PC-3 (cell line): ENCODE measurements at regions not wholly inside any gene's neighbourhood (a gene's known extent, or its start where the extent isn't known, plus 50 kb on each side); places are given as distances from the start of the nearest gene placed in this dataset.

Source experiments
- EZH2 ChIP-seq: fragments of 300-600 bp; sonication (generic); IDR thresholded peaks from one replicate; pipeline ENCODE4 v1.6.1; 2017; ENCODE audit warnings: antibody characterized with exemption, mild to moderate bottlenecking, low read length; ENCODE audit not compliant: unreplicated experiment
- EZH2phosphoT487 ChIP-seq: fragments of 300-600 bp; sonication (generic); IDR thresholded peaks from 2 replicates; pipeline ENCODE4 v1.6.1; 2018; ENCODE audit warnings: mild to moderate bottlenecking, antibody characterized with exemption, low read length, borderline replicate concordance
- TF ChIP-seq, protein P1 (sequence below): fragments of 300-600 bp; sonication (generic); conservative IDR thresholded peaks from 2 replicates; pipeline ENCODE4 v1.5.1; 2017; ENCODE audit warnings: antibody characterized with exemption, low read depth, mild to moderate bottlenecking, low read length

GRCh38 chr6:79864001-79864400 is 83.4 kb downstream of the ELOVL4 start:
- TF ChIP-seq, protein P1, sequence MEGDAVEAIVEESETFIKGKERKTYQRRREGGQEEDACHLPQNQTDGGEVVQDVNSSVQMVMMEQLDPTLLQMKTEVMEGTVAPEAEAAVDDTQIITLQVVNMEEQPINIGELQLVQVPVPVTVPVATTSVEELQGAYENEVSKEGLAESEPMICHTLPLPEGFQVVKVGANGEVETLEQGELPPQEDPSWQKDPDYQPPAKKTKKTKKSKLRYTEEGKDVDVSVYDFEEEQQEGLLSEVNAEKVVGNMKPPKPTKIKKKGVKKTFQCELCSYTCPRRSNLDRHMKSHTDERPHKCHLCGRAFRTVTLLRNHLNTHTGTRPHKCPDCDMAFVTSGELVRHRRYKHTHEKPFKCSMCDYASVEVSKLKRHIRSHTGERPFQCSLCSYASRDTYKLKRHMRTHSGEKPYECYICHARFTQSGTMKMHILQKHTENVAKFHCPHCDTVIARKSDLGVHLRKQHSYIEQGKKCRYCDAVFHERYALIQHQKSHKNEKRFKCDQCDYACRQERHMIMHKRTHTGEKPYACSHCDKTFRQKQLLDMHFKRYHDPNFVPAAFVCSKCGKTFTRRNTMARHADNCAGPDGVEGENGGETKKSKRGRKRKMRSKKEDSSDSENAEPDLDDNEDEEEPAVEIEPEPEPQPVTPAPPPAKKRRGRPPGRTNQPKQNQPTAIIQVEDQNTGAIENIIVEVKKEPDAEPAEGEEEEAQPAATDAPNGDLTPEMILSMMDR = no peak
- no peak for TF ChIP-seq EZH2
- TF ChIP-seq EZH2phosphoT487 = no peak
